ENCODE measurements at regions not wholly inside any gene's neighbourhood (a gene's known extent, or its start where the extent isn't known, plus 50 kb on each side); places are given as distances from the start of the nearest gene placed in this dataset.
"Not testable (repeated sequence)": the region's sequence is repeated elsewhere in the genome, so short reads cannot be mapped to it uniquely, and the experiment has no call there.

- Histone ChIP-seq H3K9me3 (ENCODE audit: low read length) (no peaks in the 10 kb centered on the region), H3K79me2 (replicated peaks; ENCODE audit: insufficient read depth, low read length) (no peaks in the 10 kb centered on the region), H3K9ac (ENCODE audit: low read length) (no peak overlapping the region), H3K9me2 (ENCODE audit: insufficient read depth, low read length) (no peaks in the 10 kb centered on the region), H3K27ac (ENCODE audit: low read length) (no peak overlapping the region), H4K20me1 (ENCODE audit: insufficient read depth) (no peaks in the 10 kb centered on the region), H3F3A (ENCODE audit: insufficient read depth, low read length, poor library complexity, severe bottlenecking) (no peaks in the 10 kb centered on the region), H3K4me3 (ENCODE audit: low read length) (no peak overlapping the region), H3K4me2 (ENCODE audit: low read length) (no peak overlapping the region), H3K36me3 (ENCODE audit: insufficient read depth, low read length) (no peaks in the 10 kb centered on the region), H3K27me3 (ENCODE audit: insufficient read depth, low read depth, low read length) (no peaks in the 10 kb centered on the region), H2AFZ (ENCODE audit: low read depth, low read length) (no peak overlapping the region)
- TF ChIP-seq EZH2 (IDR thresholded peaks at IDR 0.05; ENCODE audit: borderline replicate concordance, insufficient read depth, low read length, poor library complexity, severe bottlenecking) (no peak), MXI1 (conservative IDR thresholded peaks at IDR 0.05; ENCODE audit: poor library complexity, severe bottlenecking) (no peak), SMC3 (conservative IDR thresholded peaks at IDR 0.05; ENCODE audit: poor library complexity) (no peak), TAF1 (IDR thresholded peaks at IDR 0.05; ENCODE audit: low read depth) (no peak), REST (IDR thresholded peaks at IDR 0.05; ENCODE audit: borderline replicate concordance) (no peak)
These were observed 140.7 kb downstream of the DUSP10 start for GRCh38 chr1:221601166-221601565.

DNA sequence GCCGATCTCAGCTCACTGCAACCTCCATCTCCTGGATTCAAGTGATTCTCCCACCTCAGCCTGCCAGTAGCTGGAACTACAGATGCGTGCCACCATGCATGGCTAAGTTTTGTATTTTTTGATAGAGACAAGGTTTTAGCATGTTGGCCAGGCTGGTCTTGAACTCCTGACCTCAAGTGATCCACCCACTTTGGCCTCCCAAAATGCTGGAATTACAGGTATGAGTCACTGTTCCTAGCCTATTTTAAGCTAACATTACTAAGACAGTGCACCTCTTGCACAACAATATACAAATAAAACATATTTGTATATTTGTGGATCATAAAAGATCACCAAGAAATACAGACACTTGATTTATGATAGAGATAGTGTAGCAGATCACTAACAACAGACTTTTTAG lies 139.1 kb downstream of the DUSP10 start:
- no peak overlapping the region for H3K4me2 ChIP-seq (ENCODE audit: low read length)
- no peaks in the 10 kb centered on the region for H3K79me2 ChIP-seq (replicated peaks; ENCODE audit: insufficient read depth, low read length)
- H3K27me3 ChIP-seq (ENCODE audit: insufficient read depth, low read depth, low read length): no peaks in the 10 kb centered on the region
- no peak overlapping the region for H2AFZ ChIP-seq (ENCODE audit: low read depth, low read length)
- no peaks in the 10 kb centered on the region for H4K20me1 ChIP-seq (ENCODE audit: insufficient read depth)
- H3F3A ChIP-seq (ENCODE audit: insufficient read depth, low read length, poor library complexity, severe bottlenecking): no peaks in the 10 kb centered on the region
- no peaks in the 10 kb centered on the region for H3K9me2 ChIP-seq (ENCODE audit: insufficient read depth, low read length)
- no peak overlapping the region for H3K4me3 ChIP-seq (ENCODE audit: low read length)
- no peaks in the 10 kb centered on the region for H3K9me3 ChIP-seq (ENCODE audit: low read length)
- no peak overlapping the region for H3K27ac ChIP-seq (ENCODE audit: low read length)
- TF ChIP-seq RAD21 (conservative IDR thresholded peaks at IDR 0.05) (no peak), REST (IDR thresholded peaks at IDR 0.05; ENCODE audit: borderline replicate concordance) (no peak), TAF1 (IDR thresholded peaks at IDR 0.05; ENCODE audit: low read depth) (no peak), EP300 (conservative IDR thresholded peaks at IDR 0.05; ENCODE audit: poor library complexity, severe bottlenecking) (no peak), POLR2AphosphoS5 (IDR thresholded peaks at IDR 0.05) (no peak), MXI1 (conservative IDR thresholded peaks at IDR 0.05; ENCODE audit: poor library complexity, severe bottlenecking) (no peak), EZH2 (IDR thresholded peaks at IDR 0.05; ENCODE audit: borderline replicate concordance, insufficient read depth, low read length, poor library complexity, severe bottlenecking) (no peak), SMC3 (conservative IDR thresholded peaks at IDR 0.05; ENCODE audit: poor library complexity) (no peak)
- TF ChIP-seq, protein P1, sequence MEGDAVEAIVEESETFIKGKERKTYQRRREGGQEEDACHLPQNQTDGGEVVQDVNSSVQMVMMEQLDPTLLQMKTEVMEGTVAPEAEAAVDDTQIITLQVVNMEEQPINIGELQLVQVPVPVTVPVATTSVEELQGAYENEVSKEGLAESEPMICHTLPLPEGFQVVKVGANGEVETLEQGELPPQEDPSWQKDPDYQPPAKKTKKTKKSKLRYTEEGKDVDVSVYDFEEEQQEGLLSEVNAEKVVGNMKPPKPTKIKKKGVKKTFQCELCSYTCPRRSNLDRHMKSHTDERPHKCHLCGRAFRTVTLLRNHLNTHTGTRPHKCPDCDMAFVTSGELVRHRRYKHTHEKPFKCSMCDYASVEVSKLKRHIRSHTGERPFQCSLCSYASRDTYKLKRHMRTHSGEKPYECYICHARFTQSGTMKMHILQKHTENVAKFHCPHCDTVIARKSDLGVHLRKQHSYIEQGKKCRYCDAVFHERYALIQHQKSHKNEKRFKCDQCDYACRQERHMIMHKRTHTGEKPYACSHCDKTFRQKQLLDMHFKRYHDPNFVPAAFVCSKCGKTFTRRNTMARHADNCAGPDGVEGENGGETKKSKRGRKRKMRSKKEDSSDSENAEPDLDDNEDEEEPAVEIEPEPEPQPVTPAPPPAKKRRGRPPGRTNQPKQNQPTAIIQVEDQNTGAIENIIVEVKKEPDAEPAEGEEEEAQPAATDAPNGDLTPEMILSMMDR (IDR thresholded peaks at IDR 0.05; ENCODE audit: poor library complexity, severe bottlenecking): no peak
- H3K9ac ChIP-seq (ENCODE audit: low read length): no peak overlapping the region
- no peaks in the 10 kb centered on the region for H3K36me3 ChIP-seq (ENCODE audit: insufficient read depth, low read length)

DNA sequence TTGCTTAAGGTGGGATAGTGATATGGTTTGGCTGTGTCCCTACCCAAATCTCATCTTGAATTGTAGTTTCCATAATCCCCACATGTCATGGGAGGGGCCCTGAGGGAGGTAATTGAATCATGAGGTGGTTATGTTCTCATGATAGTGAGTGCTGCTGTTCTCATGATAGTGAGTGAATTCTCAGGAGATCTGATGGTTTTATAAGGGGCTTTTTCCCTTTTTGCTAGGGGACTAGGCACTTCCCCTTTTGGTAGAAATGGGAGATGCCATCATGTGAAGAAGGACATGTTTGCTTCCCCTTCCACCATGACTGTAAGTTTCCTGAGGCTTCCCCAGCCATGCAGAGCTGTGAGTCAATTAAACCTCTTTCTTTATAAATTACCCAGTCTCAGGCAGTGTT lies 137.5 kb downstream of the DUSP10 start:
- not testable (repeated sequence) for H4K20me1 ChIP-seq (ENCODE audit: insufficient read depth); H2AFZ ChIP-seq (ENCODE audit: low read depth, low read length); H3K4me3 ChIP-seq (ENCODE audit: low read length); H3K36me3 ChIP-seq (ENCODE audit: insufficient read depth, low read length); H3K9me3 ChIP-seq (ENCODE audit: low read length); H3K9ac ChIP-seq (ENCODE audit: low read length); H3K27ac ChIP-seq (ENCODE audit: low read length); H3F3A ChIP-seq (ENCODE audit: insufficient read depth, low read length, poor library complexity, severe bottlenecking); H3K4me2 ChIP-seq (ENCODE audit: low read length); H3K9me2 ChIP-seq (ENCODE audit: insufficient read depth, low read length); H3K79me2 ChIP-seq (replicated peaks; ENCODE audit: insufficient read depth, low read length); H3K27me3 ChIP-seq (ENCODE audit: insufficient read depth, low read depth, low read length)
